Activated CD8-positive, alpha-beta memory T cell treated with anti-CD3 and anti-CD28 coated beads, Interleukin-2, amount 50 U/mL, for 24 hours (primary cell): ENCODE measurements at regions not wholly inside any gene's neighbourhood (a gene's known extent, or its start where the extent isn't known, plus 50 kb on each side); places are given as distances from the start of the nearest gene placed in this dataset.
"Not testable (repeated sequence)": the region's sequence is repeated elsewhere in the genome, so short reads cannot be mapped to it uniquely, and the experiment has no call there.

ENCODE experiments used
- DNase-seq: peaks from one replicate; pipeline ENCODE4 v3.0.0-alpha.2; 2020; ENCODE audit errors: extremely low read depth

- no peak for DNase-seq
Measured at GRCh38 chr21:15472108-15473040, 257.4 kb upstream of the USP25 start.

- DNase-seq = not testable (repeated sequence)
Measured at GRCh38 chr21:15477773-15478172, 252.0 kb upstream of the USP25 start.

GRCh38 chr21:15480160-15480559 is 249.6 kb upstream of the USP25 start:
- DNase-seq = no peak

- peak; percentile 49 for DNase-seq
Measured at GRCh38 chr21:15483138-15483780, 246.5 kb upstream of the USP25 start.

GRCh38 chr21:15486460-15487195 is 243.2 kb upstream of the USP25 start:
- DNase-seq = no peak

- DNase-seq = no peak
Measured at GRCh38 chr21:15487196-15487550, 242.6 kb upstream of the USP25 start.

- DNase-seq = no peak
Measured at GRCh38 chr21:15491100-15491499, 238.7 kb upstream of the USP25 start.

GRCh38 chr21:15493646-15494045 is 236.1 kb upstream of the USP25 start:
- no peak for DNase-seq

GRCh38 chr21:15494481-15494880 is 235.3 kb upstream of the USP25 start:
- DNase-seq = no peak

- DNase-seq = no peak
Measured at GRCh38 chr21:15495965-15496364, 233.8 kb upstream of the USP25 start.

- DNase-seq = no peak
Measured at GRCh38 chr21:15496911-15497310, 232.9 kb upstream of the USP25 start.

- no peak for DNase-seq
Measured at GRCh38 chr21:15498455-15498854, 231.3 kb upstream of the USP25 start.

GRCh38 chr21:15506086-15506485 is 223.7 kb upstream of the USP25 start:
- DNase-seq = no peak

- DNase-seq = no peak
Measured at GRCh38 chr21:15508554-15508953, 221.2 kb upstream of the USP25 start.

- DNase-seq = no peak
Measured at GRCh38 chr21:15514073-15514946, 215.5 kb upstream of the USP25 start.

GRCh38 chr21:15515908-15516307 is 213.9 kb upstream of the USP25 start:
- no peak for DNase-seq

GRCh38 chr21:15517394-15517793 is 212.4 kb upstream of the USP25 start:
- no peak for DNase-seq

- no peak for DNase-seq
Measured at GRCh38 chr21:15520811-15521643, 208.8 kb upstream of the USP25 start.

GRCh38 chr21:15521644-15522001 is 208.2 kb upstream of the USP25 start:
- no peak for DNase-seq

GRCh38 chr21:15522148-15522547 is 207.6 kb upstream of the USP25 start:
- DNase-seq = no peak

- DNase-seq = no peak
Measured at GRCh38 chr21:15524855-15525254, 204.9 kb upstream of the USP25 start.
